Adrenal gland (tissue), 5 donors: ENCODE measurements at regions not wholly inside any gene's neighbourhood (a gene's known extent, or its start where the extent isn't known, plus 50 kb on each side); places are given as distances from the start of the nearest gene placed in this dataset.

Experiments
- POLR2A ChIP-seq, 2 donors: fragments of 450-650 bp; IDR thresholded peaks; one replicate each; pipeline ENCODE4 v1.6.1; 2017; ENCODE audit warnings: antibody characterized with exemption in 2 of 2, mild to moderate bottlenecking in 2 of 2, moderate library complexity in 1 of 2
- TF ChIP-seq, protein P1 (sequence below), 6 experiments: fragments of 450-650 bp in 4 of 6; fragments of 200-600 bp in 2 of 6; sonication (generic) in 1 of 6; IDR thresholded peaks; 1 replicate in 5 of 6; 2 replicates in 1 of 6; pipeline versions ENCODE4 v1.5.1 to v1.8.0; 2016 to 2021; ENCODE audit warnings: antibody characterized with exemption in 6 of 6, mild to moderate bottlenecking in 2 of 6, moderate library complexity in 1 of 6
- donor health status: DM: no; HTN: no; CAD: no.

DNA sequence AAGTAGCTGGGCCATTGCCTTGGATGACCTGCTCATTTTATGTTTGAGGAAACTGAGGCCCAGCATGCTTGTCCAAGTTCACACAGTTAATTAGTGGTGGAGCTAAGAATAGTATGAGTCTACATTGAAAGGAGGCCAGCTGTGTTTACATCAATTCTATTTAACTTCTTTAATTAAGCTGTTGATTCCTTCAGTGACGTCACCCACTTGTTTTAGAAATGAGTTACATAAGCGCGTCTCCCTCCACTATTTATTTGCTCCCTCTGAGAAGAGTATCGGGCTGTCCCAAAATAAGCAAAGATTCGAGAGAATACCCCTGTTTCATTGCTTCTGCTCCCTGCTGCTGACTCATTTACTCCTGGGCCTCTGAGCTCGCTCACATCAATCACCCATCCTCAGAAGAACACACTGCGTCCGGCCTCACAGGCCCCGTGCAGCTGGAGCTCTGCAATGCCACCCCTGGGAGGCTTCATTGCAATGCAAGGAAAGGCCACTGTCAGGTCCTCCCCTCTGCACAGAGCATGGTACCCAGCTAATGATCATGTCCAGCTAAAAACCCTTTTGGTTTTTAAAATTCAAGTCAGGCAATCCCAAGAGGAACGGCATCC lies 74.8 kb upstream of the BMP2 start:
- TF ChIP-seq, protein P1, sequence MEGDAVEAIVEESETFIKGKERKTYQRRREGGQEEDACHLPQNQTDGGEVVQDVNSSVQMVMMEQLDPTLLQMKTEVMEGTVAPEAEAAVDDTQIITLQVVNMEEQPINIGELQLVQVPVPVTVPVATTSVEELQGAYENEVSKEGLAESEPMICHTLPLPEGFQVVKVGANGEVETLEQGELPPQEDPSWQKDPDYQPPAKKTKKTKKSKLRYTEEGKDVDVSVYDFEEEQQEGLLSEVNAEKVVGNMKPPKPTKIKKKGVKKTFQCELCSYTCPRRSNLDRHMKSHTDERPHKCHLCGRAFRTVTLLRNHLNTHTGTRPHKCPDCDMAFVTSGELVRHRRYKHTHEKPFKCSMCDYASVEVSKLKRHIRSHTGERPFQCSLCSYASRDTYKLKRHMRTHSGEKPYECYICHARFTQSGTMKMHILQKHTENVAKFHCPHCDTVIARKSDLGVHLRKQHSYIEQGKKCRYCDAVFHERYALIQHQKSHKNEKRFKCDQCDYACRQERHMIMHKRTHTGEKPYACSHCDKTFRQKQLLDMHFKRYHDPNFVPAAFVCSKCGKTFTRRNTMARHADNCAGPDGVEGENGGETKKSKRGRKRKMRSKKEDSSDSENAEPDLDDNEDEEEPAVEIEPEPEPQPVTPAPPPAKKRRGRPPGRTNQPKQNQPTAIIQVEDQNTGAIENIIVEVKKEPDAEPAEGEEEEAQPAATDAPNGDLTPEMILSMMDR (IDR thresholded peaks at IDR 0.05) = no peak
- no peak for TF ChIP-seq POLR2A (IDR thresholded peaks at IDR 0.05)
